H1 (cell line): ENCODE measurements at regions not wholly inside any gene's neighbourhood (a gene's known extent, or its start where the extent isn't known, plus 50 kb on each side); places are given as distances from the start of the nearest gene placed in this dataset.

Experiments used
- CTCF ChIA-PET: fragments of 300-600 bp; sonication (Branson Sonifier 250); formaldehyde crosslinking; loops from one replicate; lab custom pipeline; 2021; ENCODE audit not compliant: partially characterized antibody; lab: Charles Lee
- POLR2A ChIA-PET: fragments of 300-600 bp; sonication (Branson Sonifier 250); formaldehyde crosslinking; loops from one replicate; lab custom pipeline; 2021; ENCODE audit warnings: inconsistent platforms; ENCODE audit not compliant: partially characterized antibody; lab: Charles Lee
- DNase-seq, 2 experiments: peaks; one replicate each; pipeline versions ENCODE4 v3.0.0 to v3.0.0-alpha.2; 2010 to 2022; ENCODE audit warnings: low spot score in 2 of 2, low read depth in 1 of 2, mixed read lengths in 1 of 2
- FAIRE-seq: peaks from 2 replicates; lab custom pipeline; 2011; peaks lifted over from hg19 to GRCh38; lab: Jason Lieb, UNC
- H2AFZ ChIP-seq: 2 replicates; pipeline ENCODE4 v1.8.1; 2012; ENCODE audit warnings: low read length, inconsistent platforms
- H2AK5ac ChIP-seq: 2 replicates; pipeline ENCODE4 v1.6.1; 2013; ENCODE audit warnings: low read depth, low read length
- H2BK120ac ChIP-seq: replicated peaks from 2 replicates; pipeline ENCODE3; 2013; ENCODE audit warnings: low read depth, low read length, inconsistent platforms
- H2BK12ac ChIP-seq: 2 replicates; pipeline ENCODE4 v1.6.1; 2013; ENCODE audit warnings: low read depth, low read length
- H2BK15ac ChIP-seq: 2 replicates; pipeline ENCODE4 v1.6.1; 2013; ENCODE audit warnings: low read length
- H2BK20ac ChIP-seq: 2 replicates; pipeline ENCODE4 v1.6.1; 2013; ENCODE audit warnings: low read length
- H2BK5ac ChIP-seq: 2 replicates; pipeline ENCODE4 v1.6.1; 2013; ENCODE audit warnings: low read depth, low read length
- H3K14ac ChIP-seq: 2 replicates; pipeline ENCODE4 v1.6.1; 2013; ENCODE audit warnings: inconsistent platforms; ENCODE audit not compliant: insufficient read length
- H3K18ac ChIP-seq: 2 replicates; pipeline ENCODE4 v1.6.1; 2013; ENCODE audit warnings: low read length; ENCODE audit errors: extremely low read depth
- H3K23ac ChIP-seq: 2 replicates; pipeline ENCODE4 v1.6.1; 2013; ENCODE audit warnings: inconsistent platforms; ENCODE audit not compliant: insufficient read length
- H3K23me2 ChIP-seq: 2 replicates; pipeline ENCODE4 v1.6.1; 2013; ENCODE audit warnings: low read depth, low read length
- H3K27ac ChIP-seq: 2 replicates; pipeline ENCODE4 v1.6.1; 2011; ENCODE audit warnings: low read depth, low read length, inconsistent platforms
- H3K27me3 ChIP-seq, 4 experiments: replicated peaks in 1 of 4; 1 replicate in 1 of 4; 2 replicates in 3 of 4; pipeline versions ENCODE4 v1.6.1 to v1.8.1; 2011 to 2013; ENCODE audit warnings: low read length in 3 of 4, mild to moderate bottlenecking in 3 of 4, inconsistent platforms in 2 of 4, mixed read lengths in 2 of 4, moderate library complexity in 1 of 4; ENCODE audit not compliant: control insufficient read depth in 3 of 4, insufficient read depth in 3 of 4; ENCODE audit errors: extremely low read depth in 1 of 4
- H3K36me3 ChIP-seq, 4 experiments: 2 replicates each; pipeline versions ENCODE4 v1.6.1 to v1.8.1; 2011 to 2013; ENCODE audit warnings: mild to moderate bottlenecking in 4 of 4, low read length in 3 of 4, moderate library complexity in 2 of 4, control low read depth in 1 of 4, inconsistent platforms in 1 of 4; ENCODE audit not compliant: insufficient read depth in 4 of 4, control insufficient read depth in 2 of 4
- H3K4ac ChIP-seq: replicated peaks from 2 replicates; pipeline ENCODE3; 2013; ENCODE audit warnings: low read length, low read depth, mixed read lengths, inconsistent platforms; ENCODE audit not compliant: insufficient read length
- H3K4me1 ChIP-seq, 4 experiments: replicated peaks in 1 of 4; 1 replicate in 1 of 4; 2 replicates in 3 of 4; pipeline versions ENCODE4 v1.6.1 to v1.8.1; 2011 to 2013; ENCODE audit warnings: low read length in 3 of 4, inconsistent platforms in 2 of 4, mixed read lengths in 1 of 4; ENCODE audit not compliant: insufficient read depth in 4 of 4, control insufficient read depth in 3 of 4
- H3K4me2 ChIP-seq, 2 experiments: 2 replicates each; pipeline versions ENCODE4 v1.6.1 to v1.8.1; 2011 to 2013; ENCODE audit warnings: low read depth in 2 of 2, low read length in 2 of 2, control low read depth in 1 of 2, inconsistent platforms in 1 of 2, mild to moderate bottlenecking in 1 of 2; ENCODE audit not compliant: insufficient read depth in 1 of 2
- H3K4me3 ChIP-seq, 4 experiments: fragments of 200-600, 300-600 bp in 1 of 4; sonication (generic), shearing (Covaris generic), sonication (Bioruptor Twin) in 1 of 4; 2 replicates each; pipeline versions ENCODE4 v1.5.1 to v1.8.1; 2011 to 2016; ENCODE audit warnings: low read length in 4 of 4, low read depth in 3 of 4, control low read depth in 2 of 4, inconsistent platforms in 2 of 4, mild to moderate bottlenecking in 2 of 4, mixed read lengths in 1 of 4, moderate library complexity in 1 of 4; ENCODE audit not compliant: insufficient read depth in 2 of 4; ENCODE audit errors: extremely low read depth in 1 of 4
- H3K56ac ChIP-seq: replicated peaks from 2 replicates; pipeline ENCODE3; 2013; ENCODE audit warnings: low read depth, mild to moderate bottlenecking, mixed read lengths, low read length, inconsistent platforms; ENCODE audit not compliant: insufficient read length
- H3K79me1 ChIP-seq: 2 replicates; pipeline ENCODE4 v1.6.1; 2013; ENCODE audit warnings: low read depth, low read length, control low read depth
- H3K79me2 ChIP-seq, 2 experiments: 2 replicates each; pipeline versions ENCODE4 v1.6.1 to v1.8.1; 2012 to 2013; ENCODE audit warnings: low read length in 2 of 2, mild to moderate bottlenecking in 2 of 2, inconsistent platforms in 1 of 2; ENCODE audit not compliant: insufficient read depth in 2 of 2, control insufficient read depth in 1 of 2
- H3K9ac ChIP-seq, 4 experiments: replicated peaks in 1 of 4; 1 replicate in 1 of 4; 2 replicates in 3 of 4; pipeline versions ENCODE4 v1.6.1 to v1.8.1; 2011 to 2013; ENCODE audit warnings: low read depth in 3 of 4, low read length in 3 of 4, control low read depth in 2 of 4, mild to moderate bottlenecking in 2 of 4, moderate library complexity in 2 of 4, inconsistent platforms in 1 of 4; ENCODE audit errors: extremely low read depth in 1 of 4
- H3K9me3 ChIP-seq, 2 experiments: 2 replicates each; pipeline versions ENCODE4 v1.6.1 to v1.8.1; 2012 to 2013; ENCODE audit warnings: mild to moderate bottlenecking in 2 of 2, moderate library complexity in 2 of 2, control low read depth in 1 of 2, inconsistent platforms in 1 of 2, low read depth in 1 of 2, low read length in 1 of 2, mixed read lengths in 1 of 2; ENCODE audit not compliant: insufficient read depth in 2 of 2
- H4K20me1 ChIP-seq, 2 experiments: replicated peaks in 1 of 2; 2 replicates each; pipeline versions ENCODE3 to v1.8.1; 2011 to 2013; ENCODE audit warnings: inconsistent platforms in 2 of 2, low read length in 2 of 2, mild to moderate bottlenecking in 1 of 2; ENCODE audit not compliant: insufficient read depth in 2 of 2, control insufficient read depth in 1 of 2
- H4K5ac ChIP-seq: 2 replicates; pipeline ENCODE4 v1.6.1; 2013; ENCODE audit warnings: low read length, low read depth, mixed read lengths, inconsistent platforms; ENCODE audit not compliant: insufficient read length
- H4K8ac ChIP-seq: 2 replicates; pipeline ENCODE4 v1.8.0; 2013; ENCODE audit warnings: mild to moderate bottlenecking, moderate library complexity, low read length, inconsistent platforms; ENCODE audit not compliant: insufficient read depth; ENCODE audit errors: extremely low read depth
- H4K91ac ChIP-seq: replicated peaks from 2 replicates; pipeline ENCODE3; 2013; ENCODE audit warnings: low read length, mixed read lengths, inconsistent platforms; ENCODE audit not compliant: insufficient read length
- GABPA ChIP-seq: IDR thresholded peaks from 2 replicates; pipeline ENCODE4 v1.6.1; 2011; ENCODE audit warnings: mild to moderate bottlenecking, low read length, moderate library complexity, borderline replicate concordance; ENCODE audit not compliant: insufficient read depth
- NRF1 ChIP-seq: IDR thresholded peaks from 2 replicates; pipeline ENCODE4 v1.6.1; 2011; ENCODE audit warnings: mild to moderate bottlenecking, low read depth, low read length, improper control_type of control experiment
- POLR2AphosphoS5 ChIP-seq: IDR thresholded peaks from 2 replicates; pipeline ENCODE4 v1.6.1; 2011; ENCODE audit warnings: low read depth, low read length
- RFX5 ChIP-seq: IDR thresholded peaks from 2 replicates; pipeline ENCODE4 v1.6.1; 2011; ENCODE audit warnings: low read depth, low read length, improper control_type of control experiment, borderline replicate concordance
- SIN3A ChIP-seq, 2 experiments: IDR thresholded peaks in 1 of 2; conservative IDR thresholded peaks in 1 of 2; 2 replicates each; pipeline ENCODE4 v1.6.1; 2011 to 2012; ENCODE audit warnings: low read length in 2 of 2, improper control_type of control experiment in 1 of 2, low read depth in 1 of 2, mild to moderate bottlenecking in 1 of 2
- TAF7 ChIP-seq: optimal IDR thresholded peaks from 2 replicates; pipeline ENCODE3; 2011; ENCODE audit warnings: low read depth, mild to moderate bottlenecking, inconsistent platforms, low read length, moderate library complexity, borderline replicate concordance
- WGBS, 2 experiments: shearing (Covaris generic) in 1 of 2; methylation state at CpG; one replicate each; pipeline versions ENCODE4 v1.1.6 to v1.1.7; 2013 to 2015; ENCODE audit warnings: low lambda C conversion rate in 2 of 2, mixed read lengths in 2 of 2, inconsistent platforms in 1 of 2, low coverage in 1 of 2, missing lambda C conversion rate in 1 of 2; ENCODE audit not compliant: insufficient replicate concordance in 2 of 2, insufficient coverage in 1 of 2, insufficient read length in 1 of 2; ENCODE audit errors: extremely low coverage in 1 of 2, missing lambda C conversion rate in 1 of 2; 5-methylcytosine and 5-hydroxymethylcytosine counted together

DNA sequence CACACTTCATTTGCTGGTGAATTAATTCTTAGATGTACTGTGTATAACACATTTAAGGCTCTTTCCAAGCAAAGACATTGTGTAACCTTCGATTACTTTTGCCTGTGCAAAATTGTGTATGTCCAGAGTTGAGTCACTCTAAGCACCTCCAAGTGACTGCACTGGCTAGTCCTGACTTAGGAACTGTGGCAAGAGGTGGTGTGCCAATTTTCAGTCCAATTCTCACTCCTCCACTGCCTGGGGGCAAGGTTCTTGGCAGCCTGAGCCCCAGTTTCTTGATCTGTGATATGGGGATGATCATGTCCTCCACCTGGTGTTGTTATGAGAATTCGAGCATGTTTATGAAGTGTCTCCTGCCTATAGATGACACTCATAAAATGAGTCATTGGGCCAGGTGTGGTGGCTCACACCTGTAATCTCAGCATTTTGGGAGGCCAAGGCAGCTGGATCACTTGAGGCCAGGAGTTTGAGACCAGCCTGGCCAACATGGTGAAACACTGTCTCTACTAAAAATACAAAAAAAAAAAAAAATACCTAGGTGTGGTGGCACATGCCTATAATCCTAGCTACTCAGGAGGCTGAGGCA lies 105.3 kb upstream of the CDYL start:
- H4K91ac ChIP-seq, result no peak overlapping the region
- no peak overlapping the region for H2BK20ac ChIP-seq
- H3K4me3 ChIP-seq, result no peak overlapping the region
- H3K14ac ChIP-seq, result no peak overlapping the region
- 89% methylated on average over 2 of the region's 2 CpGs; no CpG with 5 or more reads in 1 of the 2 experiments for WGBS, 2 experiments
- H3K4me1 ChIP-seq, result peaks cover 0 to 5% (median 2%) of the 10 kb centered on the region in 4 experiments; a peak in 3 of 7 replicates
- H3K79me1 ChIP-seq, result no peaks in the 10 kb centered on the region
- H3K27ac ChIP-seq, result no peak overlapping the region
- no peak overlapping the region for H2BK15ac ChIP-seq
- no peak overlapping the region for H3K4ac ChIP-seq
- no peaks in the 10 kb centered on the region for H3K23me2 ChIP-seq
- no peak for DNase-seq
- ChIA-PET CTCF (interaction anchor here (1.7 kb wide), 1 partner anchor 10 kb away, joined by 3 read pairs; no protein-coding TSS in a partner anchor), POLR2A (no interaction called here)
- H3K18ac ChIP-seq, result no peak overlapping the region
- H3K23ac ChIP-seq, result no peak overlapping the region
- no peak overlapping the region for H4K8ac ChIP-seq
- H3K79me2 ChIP-seq, result no peaks in the 10 kb centered on the region
- H3K9me3 ChIP-seq, result no peaks in the 10 kb centered on the region
- H2BK5ac ChIP-seq, result no peak overlapping the region
- no peak overlapping the region for H3K4me2 ChIP-seq
- H3K36me3 ChIP-seq, result no peaks in the 10 kb centered on the region
- H4K5ac ChIP-seq, result no peak overlapping the region
- H2BK12ac ChIP-seq, result no peak overlapping the region
- H3K27me3 ChIP-seq, result no peaks in the 10 kb centered on the region; a peak in 1 of 7 replicates
- H4K20me1 ChIP-seq, result no peaks in the 10 kb centered on the region
- no peak overlapping the region for H2AK5ac ChIP-seq
- H3K9ac ChIP-seq, result no peak overlapping the region
- no peak overlapping the region for H2AFZ ChIP-seq
- FAIRE-seq, result no peak
- no peak overlapping the region for H3K56ac ChIP-seq
- H2BK120ac ChIP-seq, result no peak overlapping the region
- TF ChIP-seq POLR2AphosphoS5 (no peak), RFX5 (no peak), TAF7 (no peak), NRF1 (no peak), SIN3A (conservative IDR thresholded peaks at IDR 0.05 in 1 of 2, IDR thresholded peaks at IDR 0.05 in 1 of 2; ENCODE audit: low read depth in 1 of 2, low read length in 2 of 2) (no peak), GABPA (no peak)
